OCI-LY7 (cell line): ENCODE measurements at regions not wholly inside any gene's neighbourhood (a gene's known extent, or its start where the extent isn't known, plus 50 kb on each side); places are given as distances from the start of the nearest gene placed in this dataset.

Experiments used
- BruUV-seq: library from RNA; stranded (reverse); fragments of 400-500 nt; replicated peaks from 2 replicates; lab custom pipeline; 2021; lab: Mats Ljungman, UMichigan
- CTCF ChIA-PET: fragments of 300-600 bp; sonication (Branson Sonifier 250); formaldehyde crosslinking; loops from one replicate; lab custom pipeline; 2022; ENCODE audit warnings: antibody characterized with exemption; ENCODE audit not compliant: unreplicated experiment; lab: Charles Lee
- POLR2A ChIA-PET: fragments of 300-600 bp; sonication (Branson Sonifier 250); formaldehyde crosslinking; loops from one replicate; lab custom pipeline; 2022; ENCODE audit warnings: antibody characterized with exemption; lab: Charles Lee
- DNase-seq: peaks from one replicate; pipeline ENCODE4 v3.0.0-alpha.2; 2015; ENCODE audit warnings: low spot score
- H2AFZ ChIP-seq: fragments of 200-600 bp; sonication (generic), shearing (Covaris generic); 2 replicates; pipeline ENCODE4 v1.6.1; 2014; ENCODE audit warnings: mild to moderate bottlenecking, antibody characterized with exemption, low read length, moderate library complexity
- H3K27ac ChIP-seq: fragments of 200-600 bp; sonication (generic); 2 replicates; pipeline ENCODE4 v1.5.1; 2014; ENCODE audit warnings: mixed run types, low read depth, mild to moderate bottlenecking, moderate library complexity, low read length, inconsistent platforms; ENCODE audit not compliant: poor library complexity, severe bottlenecking
- H3K36me3 ChIP-seq: fragments of 200-600 bp; sonication (generic); 2 replicates; pipeline ENCODE4 v1.6.1; 2014; ENCODE audit warnings: mild to moderate bottlenecking, antibody characterized with exemption, low read length, moderate library complexity, mixed read lengths; ENCODE audit not compliant: insufficient read depth
- H3K4me1 ChIP-seq: fragments of 200-600 bp; sonication (generic); 2 replicates; pipeline ENCODE4 v1.5.1; 2014; ENCODE audit warnings: mild to moderate bottlenecking, low read length; ENCODE audit not compliant: insufficient read depth, poor library complexity, severe bottlenecking
- H3K4me2 ChIP-seq: fragments of 200-600 bp; sonication (generic); 2 replicates; pipeline ENCODE4 v1.6.1; 2014; ENCODE audit warnings: mild to moderate bottlenecking, low read length
- H3K4me3 ChIP-seq: fragments of 200-600 bp; sonication (generic); 2 replicates; pipeline ENCODE4 v1.5.1; 2014; ENCODE audit warnings: mild to moderate bottlenecking, low read depth, low read length; ENCODE audit not compliant: poor library complexity, severe bottlenecking
- H3K79me2 ChIP-seq: fragments of 200-600 bp; sonication (generic); 2 replicates; pipeline ENCODE4 v1.6.1; 2016; ENCODE audit warnings: low read depth, mild to moderate bottlenecking, low read length, moderate library complexity, mixed read lengths; ENCODE audit not compliant: insufficient read depth
- H3K9me2 ChIP-seq: fragments of 200-600 bp; sonication (generic); 2 replicates; pipeline ENCODE4 v1.6.1; 2016; ENCODE audit warnings: mild to moderate bottlenecking, low read length, mixed read lengths; ENCODE audit not compliant: insufficient read depth
- H3K9me3 ChIP-seq: fragments of 200-600 bp; sonication (generic); 2 replicates; pipeline ENCODE4 v1.6.1; 2014; ENCODE audit warnings: mild to moderate bottlenecking, mixed run types, low read length, mixed read lengths
- H4K20me1 ChIP-seq: fragments of 200-600 bp; sonication (generic); 2 replicates; pipeline ENCODE4 v1.6.1; 2014; ENCODE audit warnings: mild to moderate bottlenecking, antibody characterized with exemption, low read length, moderate library complexity, mixed read lengths; ENCODE audit not compliant: insufficient read depth
- CTCF ChIP-seq: fragments of 200-600 bp; sonication (generic); conservative IDR thresholded peaks from 2 replicates; pipeline ENCODE4 v1.5.1; 2014; ENCODE audit warnings: mild to moderate bottlenecking, antibody characterized with exemption, low read length, moderate library complexity, mixed read lengths
- EZH2phosphoT487 ChIP-seq: fragments of 200-600 bp; sonication (generic); IDR thresholded peaks from 2 replicates; pipeline ENCODE4 v1.6.1; 2018; ENCODE audit warnings: low read depth, borderline replicate concordance, mild to moderate bottlenecking, mixed run types, antibody characterized with exemption, low read length, moderate library complexity, mixed read lengths
- intact Hi-C: fragments of 100-400 bp; cut with micrococcal nuclease; formaldehyde crosslinking; loops from one replicate; pipeline ENCODE4 v1.10.0; 2022; ENCODE audit not compliant: unreplicated experiment

- H4K20me1 ChIP-seq = no peaks in the 10 kb centered on the region
- H2AFZ ChIP-seq = peak overlapping the region; percentile 46; the same call in 1 of the 2 replicates
- CTCF ChIA-PET = interaction anchor here (0.6 to 1.2 kb wide), 3 partner anchors 38 to 995 kb away, joined by 3 read pairs; no protein-coding TSS in a partner anchor
- BruUV-seq = no TSS peak
- H3K36me3 ChIP-seq = no peaks in the 10 kb centered on the region
- H3K27ac ChIP-seq = no peak overlapping the region
- DNase-seq = peak; percentile 86
- POLR2A ChIA-PET = interaction anchor here (0.5 to 1.1 kb wide), 3 partner anchors 8 to 31 kb away, joined by 3 to 6 read pairs (median 3); no protein-coding TSS in a partner anchor
- no peaks in the 10 kb centered on the region for H3K9me2 ChIP-seq
- no peaks in the 10 kb centered on the region for H3K79me2 ChIP-seq
- H3K4me1 ChIP-seq = peaks cover 28% of the 10 kb centered on the region
- intact Hi-C loops = no loop called here
- H3K4me2 ChIP-seq = peak overlapping the region; percentile 70
- TF ChIP-seq CTCF (no peak), EZH2phosphoT487 (no peak)
- H3K9me3 ChIP-seq = no peaks in the 10 kb centered on the region
- H3K4me3 ChIP-seq = peak overlapping the region; percentile 32
These were observed 529.2 kb upstream of the ID2 start for GRCh38 chr2:8152392-8153257.

GRCh38 chr2:8153258-8153718 is 528.6 kb upstream of the ID2 start:
- TF ChIP-seq EZH2phosphoT487 = no peak
- Histone ChIP-seq H3K27ac (no peak overlapping the region), H4K20me1 (no peaks in the 10 kb centered on the region), H3K36me3 (no peaks in the 10 kb centered on the region), H3K4me2 (peak overlapping the region; percentile 70), H3K4me1 (peaks cover 28% of the 10 kb centered on the region), H3K9me2 (no peaks in the 10 kb centered on the region), H3K79me2 (no peaks in the 10 kb centered on the region), H3K9me3 (no peaks in the 10 kb centered on the region), H3K4me3 (peak overlapping the region; percentile 32), H2AFZ (peak overlapping the region; percentile 46; the same call in 1 of the 2 replicates)
- BruUV-seq = no TSS peak
- ChIA-PET POLR2A (interaction anchor here (0.7 to 0.9 kb wide), 2 partner anchors 11 to 292 kb away, joined by 3 to 4 read pairs; no protein-coding TSS in a partner anchor), CTCF (interaction anchor here (0.6 to 1.2 kb wide), 3 partner anchors 38 to 996 kb away, joined by 3 read pairs; no protein-coding TSS in a partner anchor)
- no peak for DNase-seq
- intact Hi-C loops = no loop called here

GRCh38 chr2:8154270-8154669 is 527.6 kb upstream of the ID2 start:
- Histone ChIP-seq H3K27ac (no peak overlapping the region), H3K9me3 (no peaks in the 10 kb centered on the region), H3K79me2 (no peaks in the 10 kb centered on the region), H2AFZ (no peak overlapping the region), H4K20me1 (no peaks in the 10 kb centered on the region), H3K4me2 (no peak overlapping the region), H3K4me3 (no peak overlapping the region), H3K9me2 (no peaks in the 10 kb centered on the region), H3K4me1 (peaks cover 32% of the 10 kb centered on the region), H3K36me3 (no peaks in the 10 kb centered on the region)
- ChIA-PET POLR2A (interaction anchor here (0.7 to 1.2 kb wide), 3 partner anchors 33 to 376 kb away, joined by 3 to 4 read pairs (median 3); no protein-coding TSS in a partner anchor), CTCF (no interaction called here)
- intact Hi-C loops = no loop called here
- DNase-seq = peak; percentile 13
- TF ChIP-seq EZH2phosphoT487 (no peak), CTCF (no peak)
- no TSS peak for BruUV-seq
